HepG2 (cell line): ENCODE measurements at regions not wholly inside any gene's neighbourhood (a gene's known extent, or its start where the extent isn't known, plus 50 kb on each side); places are given as distances from the start of the nearest gene placed in this dataset.
A peak's percentile ranks its signal among the peaks of the same experiment; 100 is the strongest.

Experiments
- AGO1 ChIP-seq: fragments of 200-400 bp; formaldehyde crosslinking; IDR thresholded peaks from 2 replicates; pipeline ENCODE4 v1.6.1; 2017; ENCODE audit warnings: mild to moderate bottlenecking, low read depth, low read length, moderate library complexity; ENCODE audit not compliant: poor library complexity, severe bottlenecking
- FOSL2 ChIP-seq: sonication (generic); formaldehyde crosslinking; IDR thresholded peaks from 2 replicates; pipeline ENCODE4 v1.4.0; 2020; ENCODE audit warnings: missing genetic modification reagents
- GPN1 ChIP-seq: sonication (generic); formaldehyde crosslinking; IDR thresholded peaks from 2 replicates; pipeline ENCODE4 v1.5.1; 2020; ENCODE audit warnings: missing genetic modification reagents, borderline replicate concordance
- GRHL1 ChIP-seq: sonication (generic); formaldehyde crosslinking; conservative IDR thresholded peaks from 2 replicates; pipeline ENCODE4 v1.8.0; 2022; ENCODE audit warnings: missing genetic modification reagents
- HMGA1 ChIP-seq: sonication (generic); formaldehyde crosslinking; conservative IDR thresholded peaks from 2 replicates; pipeline ENCODE4 v1.4.0; 2020; ENCODE audit warnings: missing genetic modification reagents
- JUN ChIP-seq: sonication (generic); formaldehyde crosslinking; IDR thresholded peaks from 2 replicates; pipeline ENCODE4 v1.4.0; 2020; ENCODE audit warnings: mild to moderate bottlenecking, missing genetic modification reagents
- JUNB ChIP-seq: sonication (generic); formaldehyde crosslinking; IDR thresholded peaks from 2 replicates; pipeline ENCODE4 v1.8.0; 2022; ENCODE audit warnings: missing genetic modification reagents, mild to moderate bottlenecking, borderline replicate concordance
- MXD1 ChIP-seq: sonication (generic); formaldehyde crosslinking; IDR thresholded peaks from 2 replicates; pipeline ENCODE4 v1.4.0; 2020; ENCODE audit warnings: mild to moderate bottlenecking, missing genetic modification reagents
- RAD51 ChIP-seq: fragments of 450-650 bp; IDR thresholded peaks from 2 replicates; pipeline ENCODE4 v1.6.1; 2016; ENCODE audit warnings: borderline replicate concordance
- RBM39 ChIP-seq: fragments of 200-400 bp; formaldehyde crosslinking; IDR thresholded peaks from one replicate; pipeline ENCODE4 v1.6.1; 2018; ENCODE audit warnings: antibody characterized with exemption, mild to moderate bottlenecking, low read depth, low read length; ENCODE audit not compliant: poor library complexity, severe bottlenecking
- REPIN1 ChIP-seq: sonication (generic); formaldehyde crosslinking; IDR thresholded peaks from 2 replicates; pipeline ENCODE4 v1.8.0; 2022; ENCODE audit warnings: missing genetic modification reagents, low read depth, mild to moderate bottlenecking, borderline replicate concordance
- SP4 ChIP-seq: sonication (generic); formaldehyde crosslinking; IDR thresholded peaks from 2 replicates; pipeline ENCODE4 v1.8.1; 2023; ENCODE audit warnings: mild to moderate bottlenecking, missing genetic modification reagents
- TRAFD1 ChIP-seq: sonication (generic); formaldehyde crosslinking; IDR thresholded peaks from 2 replicates; pipeline ENCODE4 v1.5.1; 2020; ENCODE audit warnings: missing genetic modification reagents, mild to moderate bottlenecking, borderline replicate concordance
- ZBED4 ChIP-seq: sonication (generic); formaldehyde crosslinking; IDR thresholded peaks from 2 replicates; pipeline ENCODE4 v1.4.0; 2020; ENCODE audit warnings: missing genetic modification reagents, borderline replicate concordance
- ZIK1 ChIP-seq: sonication (generic); formaldehyde crosslinking; IDR thresholded peaks from 2 replicates; pipeline ENCODE4 v1.5.0; 2020; ENCODE audit warnings: mild to moderate bottlenecking, low read depth, missing genetic modification reagents, borderline replicate concordance
- ZMYM3 ChIP-seq: sonication (generic); formaldehyde crosslinking; IDR thresholded peaks from 2 replicates; pipeline ENCODE4 v1.5.1; 2020; ENCODE audit warnings: mild to moderate bottlenecking, missing genetic modification reagents
- ZNF598 ChIP-seq: sonication (generic); formaldehyde crosslinking; IDR thresholded peaks from 2 replicates; pipeline ENCODE4 v1.5.1; 2020; ENCODE audit warnings: mild to moderate bottlenecking, missing genetic modification reagents, borderline replicate concordance
- TF ChIP-seq, protein P1 (sequence below): sonication (generic); formaldehyde crosslinking; IDR thresholded peaks from 2 replicates; pipeline ENCODE4 v1.5.0; 2020; ENCODE audit warnings: missing genetic modification reagents
- TF ChIP-seq, protein P2 (sequence below): sonication (generic); formaldehyde crosslinking; IDR thresholded peaks from 2 replicates; pipeline ENCODE4 v1.4.0; 2020; ENCODE audit warnings: missing genetic modification reagents, borderline replicate concordance

DNA sequence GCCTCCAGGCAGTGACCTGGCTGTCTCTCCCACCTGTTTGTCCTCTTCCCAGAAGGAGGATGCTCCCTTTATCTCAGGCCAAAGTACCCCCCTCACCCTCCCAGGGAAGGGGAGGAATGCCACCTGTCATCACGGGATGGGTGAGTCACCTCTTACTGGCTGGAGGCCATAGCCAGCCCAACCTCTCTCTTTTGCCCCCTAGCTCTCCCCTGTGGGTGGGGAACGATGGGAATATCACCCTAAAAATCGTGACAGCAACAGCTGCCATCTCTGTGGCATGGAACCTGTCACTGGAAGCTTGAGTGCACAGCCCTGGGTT, 137.5 kb upstream of the PTPN1 start (continued):
- TF ChIP-seq GPN1 (CRISPR knock-in tag) (no peak), MXD1 (CRISPR knock-in tag) (no peak), REPIN1 (no peak), ZNF598 (CRISPR knock-in tag) (no peak), JUN (CRISPR knock-in tag) (peak; percentile 89), ZMYM3 (CRISPR knock-in tag) (no peak), GRHL1 (no peak), HMGA1 (CRISPR knock-in tag) (no peak), SP4 (CRISPR knock-in tag) (no peak; the same call in 1 of the 2 replicates), RBM39 (no peak), ZIK1 (CRISPR knock-in tag) (0 out of 2 replicates have a peak, but pooled peaks have one; percentile 60), FOSL2 (peak; percentile 99), TRAFD1 (CRISPR knock-in tag) (no peak), JUNB (CRISPR knock-in tag) (peak; percentile 68; the same call in 1 of the 2 replicates), AGO1 (no peak), ZBED4 (CRISPR knock-in tag) (no peak), RAD51 (no peak)
- TF ChIP-seq, protein P1, sequence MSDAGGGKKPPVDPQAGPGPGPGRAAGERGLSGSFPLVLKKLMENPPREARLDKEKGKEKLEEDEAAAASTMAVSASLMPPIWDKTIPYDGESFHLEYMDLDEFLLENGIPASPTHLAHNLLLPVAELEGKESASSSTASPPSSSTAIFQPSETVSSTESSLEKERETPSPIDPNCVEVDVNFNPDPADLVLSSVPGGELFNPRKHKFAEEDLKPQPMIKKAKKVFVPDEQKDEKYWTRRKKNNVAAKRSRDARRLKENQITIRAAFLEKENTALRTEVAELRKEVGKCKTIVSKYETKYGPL, result no peak
- TF ChIP-seq, protein P2, sequence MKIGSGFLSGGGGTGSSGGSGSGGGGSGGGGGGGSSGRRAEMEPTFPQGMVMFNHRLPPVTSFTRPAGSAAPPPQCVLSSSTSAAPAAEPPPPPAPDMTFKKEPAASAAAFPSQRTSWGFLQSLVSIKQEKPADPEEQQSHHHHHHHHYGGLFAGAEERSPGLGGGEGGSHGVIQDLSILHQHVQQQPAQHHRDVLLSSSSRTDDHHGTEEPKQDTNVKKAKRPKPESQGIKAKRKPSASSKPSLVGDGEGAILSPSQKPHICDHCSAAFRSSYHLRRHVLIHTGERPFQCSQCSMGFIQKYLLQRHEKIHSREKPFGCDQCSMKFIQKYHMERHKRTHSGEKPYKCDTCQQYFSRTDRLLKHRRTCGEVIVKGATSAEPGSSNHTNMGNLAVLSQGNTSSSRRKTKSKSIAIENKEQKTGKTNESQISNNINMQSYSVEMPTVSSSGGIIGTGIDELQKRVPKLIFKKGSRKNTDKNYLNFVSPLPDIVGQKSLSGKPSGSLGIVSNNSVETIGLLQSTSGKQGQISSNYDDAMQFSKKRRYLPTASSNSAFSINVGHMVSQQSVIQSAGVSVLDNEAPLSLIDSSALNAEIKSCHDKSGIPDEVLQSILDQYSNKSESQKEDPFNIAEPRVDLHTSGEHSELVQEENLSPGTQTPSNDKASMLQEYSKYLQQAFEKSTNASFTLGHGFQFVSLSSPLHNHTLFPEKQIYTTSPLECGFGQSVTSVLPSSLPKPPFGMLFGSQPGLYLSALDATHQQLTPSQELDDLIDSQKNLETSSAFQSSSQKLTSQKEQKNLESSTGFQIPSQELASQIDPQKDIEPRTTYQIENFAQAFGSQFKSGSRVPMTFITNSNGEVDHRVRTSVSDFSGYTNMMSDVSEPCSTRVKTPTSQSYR (CRISPR knock-in tag), result 0 out of 2 replicates have a peak, but pooled peaks have one; percentile 20
